ENCODE measurements at regions not wholly inside any gene's neighbourhood (a gene's known extent, or its start where the extent isn't known, plus 50 kb on each side); places are given as distances from the start of the nearest gene placed in this dataset.

- DNase-seq (ENCODE audit: low read depth) = peak; percentile 54
These were observed 617.6 kb downstream of the LRFN5 start for GRCh38 chr14:42224053-42224888.

GRCh38 chr14:42222924-42223471 lies 616.3 kb downstream of the LRFN5 start:
- peak; percentile 40 for DNase-seq (ENCODE audit: low read depth)

- peak; percentile 39 for DNase-seq (ENCODE audit: low read depth)
These were observed 608.4 kb downstream of the LRFN5 start for GRCh38 chr14:42214981-42215491.

GRCh38 chr14:42200957-42201356 lies 594.3 kb downstream of the LRFN5 start:
- no peak for DNase-seq (ENCODE audit: low read depth)

- no peak for DNase-seq (ENCODE audit: low read depth)
These were observed 591.3 kb downstream of the LRFN5 start for GRCh38 chr14:42198010-42198409.

- peak; percentile 82 for DNase-seq (ENCODE audit: low read depth)
These were observed 586.3 kb downstream of the LRFN5 start for GRCh38 chr14:42192738-42193653.

- DNase-seq (ENCODE audit: low read depth) = no peak
These were observed 584.1 kb downstream of the LRFN5 start for GRCh38 chr14:42190744-42191143.

- DNase-seq (ENCODE audit: low read depth) = no peak
These were observed 581.2 kb downstream of the LRFN5 start for GRCh38 chr14:42187846-42188245.

GRCh38 chr14:42185718-42186117 lies 579.0 kb downstream of the LRFN5 start:
- no peak for DNase-seq (ENCODE audit: low read depth)

- no peak for DNase-seq (ENCODE audit: low read depth)
These were observed 567.7 kb downstream of the LRFN5 start for GRCh38 chr14:42174357-42174756.

GRCh38 chr14:42173206-42173605 lies 566.5 kb downstream of the LRFN5 start:
- DNase-seq (ENCODE audit: low read depth) = no peak

- no peak for DNase-seq (ENCODE audit: low read depth)
These were observed 565.6 kb downstream of the LRFN5 start for GRCh38 chr14:42172304-42172703.

- DNase-seq (ENCODE audit: low read depth) = no peak
These were observed 556.5 kb downstream of the LRFN5 start for GRCh38 chr14:42163136-42163535.

GRCh38 chr14:42159138-42159537 lies 552.5 kb downstream of the LRFN5 start:
- no peak for DNase-seq (ENCODE audit: low read depth)

GRCh38 chr14:42149609-42150261 lies 543.1 kb downstream of the LRFN5 start:
- no peak for DNase-seq (ENCODE audit: low read depth)

GRCh38 chr14:42145766-42146165 lies 539.1 kb downstream of the LRFN5 start:
- DNase-seq (ENCODE audit: low read depth) = no peak

GRCh38 chr14:42143114-42143513 lies 536.4 kb downstream of the LRFN5 start:
- no peak for DNase-seq (ENCODE audit: low read depth)

GRCh38 chr14:42141328-42141727 lies 534.7 kb downstream of the LRFN5 start:
- DNase-seq (ENCODE audit: low read depth) = no peak

- peak; percentile 43 for DNase-seq (ENCODE audit: low read depth)
These were observed 534.2 kb downstream of the LRFN5 start for GRCh38 chr14:42140831-42141279.

- no peak for DNase-seq (ENCODE audit: low read depth)
These were observed 533.3 kb downstream of the LRFN5 start for GRCh38 chr14:42140001-42140400.

- no peak for DNase-seq (ENCODE audit: low read depth)
These were observed 531.7 kb downstream of the LRFN5 start for GRCh38 chr14:42138406-42138805.

- no peak for DNase-seq (ENCODE audit: low read depth)
These were observed 524.1 kb downstream of the LRFN5 start for GRCh38 chr14:42130815-42131214.

Measured in iris pigment epithelial cell (primary cell).